ENCODE measurements at regions not wholly inside any gene's neighbourhood (a gene's known extent, or its start where the extent isn't known, plus 50 kb on each side); places are given as distances from the start of the nearest gene placed in this dataset.
A peak's percentile ranks its signal among the peaks of the same experiment; 100 is the strongest.
"Not testable (repeated sequence)": the region's sequence is repeated elsewhere in the genome, so short reads cannot be mapped to it uniquely, and the experiment has no call there.

- no peak overlapping the region for H3K4me3 Mint-ChIP-seq (ENCODE audit: unreplicated experiment)
- H3K27ac Mint-ChIP-seq (ENCODE audit: unreplicated experiment): peak overlapping the region; percentile 88
- H3K27me3 Mint-ChIP-seq (ENCODE audit: unreplicated experiment): no peaks in the 10 kb centered on the region
- no peak for TF ChIP-seq CTCF (IDR thresholded peaks at IDR 0.05)
- no peaks in the 10 kb centered on the region for H3K36me3 Mint-ChIP-seq (ENCODE audit: unreplicated experiment)
- DNase-seq (ENCODE audit: extremely low spot score, unreplicated experiment): peak; percentile 46
- H3K4me1 Mint-ChIP-seq (ENCODE audit: unreplicated experiment): peaks cover 52% of the 10 kb centered on the region
- H3K9me3 Mint-ChIP-seq (ENCODE audit: unreplicated experiment): no peaks in the 10 kb centered on the region
Observed at GRCh38 chr6:18044108-18044783, 56.8 kb upstream of the KIF13A start.

GRCh38 chr6:18042536-18043145 lies 55.2 kb upstream of the KIF13A start:
- H3K4me3 Mint-ChIP-seq (ENCODE audit: unreplicated experiment): no peak overlapping the region
- peak; percentile 57 for DNase-seq (ENCODE audit: extremely low spot score, unreplicated experiment)
- H3K27ac Mint-ChIP-seq (ENCODE audit: unreplicated experiment): peak overlapping the region; percentile 88
- no peaks in the 10 kb centered on the region for H3K9me3 Mint-ChIP-seq (ENCODE audit: unreplicated experiment)
- peaks cover 56% of the 10 kb centered on the region for H3K4me1 Mint-ChIP-seq (ENCODE audit: unreplicated experiment)
- TF ChIP-seq CTCF (IDR thresholded peaks at IDR 0.05): no peak
- no peaks in the 10 kb centered on the region for H3K36me3 Mint-ChIP-seq (ENCODE audit: unreplicated experiment)
- H3K27me3 Mint-ChIP-seq (ENCODE audit: unreplicated experiment): no peaks in the 10 kb centered on the region

GRCh38 chr6:18039481-18039880 lies 52.0 kb upstream of the KIF13A start:
- Mint-ChIP-seq H3K4me1 (ENCODE audit: unreplicated experiment) (peaks cover 47% of the 10 kb centered on the region), H3K4me3 (ENCODE audit: unreplicated experiment) (no peak overlapping the region), H3K36me3 (ENCODE audit: unreplicated experiment) (no peaks in the 10 kb centered on the region), H3K27ac (ENCODE audit: unreplicated experiment) (no peak overlapping the region), H3K27me3 (ENCODE audit: unreplicated experiment) (no peaks in the 10 kb centered on the region), H3K9me3 (ENCODE audit: unreplicated experiment) (no peaks in the 10 kb centered on the region)
- TF ChIP-seq CTCF (IDR thresholded peaks at IDR 0.05): no peak
- DNase-seq (ENCODE audit: extremely low spot score, unreplicated experiment): no peak

- H3K4me3 Mint-ChIP-seq (ENCODE audit: unreplicated experiment); H3K9me3 Mint-ChIP-seq (ENCODE audit: unreplicated experiment); DNase-seq (ENCODE audit: extremely low spot score, unreplicated experiment); H3K27me3 Mint-ChIP-seq (ENCODE audit: unreplicated experiment); H3K27ac Mint-ChIP-seq (ENCODE audit: unreplicated experiment); H3K36me3 Mint-ChIP-seq (ENCODE audit: unreplicated experiment): not testable (repeated sequence)
- H3K4me1 Mint-ChIP-seq (ENCODE audit: unreplicated experiment): peaks cover 36% of the 10 kb centered on the region
Observed at GRCh38 chr6:18038235-18038634, 50.8 kb upstream of the KIF13A start.

Data from osteocyte (in vitro differentiated cells).